HCT116 (cell line): ENCODE measurements at regions not wholly inside any gene's neighbourhood (a gene's known extent, or its start where the extent isn't known, plus 50 kb on each side); places are given as distances from the start of the nearest gene placed in this dataset.

Experiments
- ATAC-seq: fragments of 200-7000 bp; cut with Tn5 transposase; 2 replicates; pipeline ENCODE4 v1.9.1; 2020; ENCODE audit warnings: mild to moderate bottlenecking, moderate library complexity
- BruUV-seq: library from RNA; stranded (reverse); fragments of 400-500 nt; replicated peaks from 2 replicates; lab custom pipeline; 2021; lab: Mats Ljungman, UMichigan
- CTCF ChIA-PET: fragments of 300-600 bp; sonication (Branson Sonifier 250); formaldehyde crosslinking; loops from one replicate; lab custom pipeline; 2021; ENCODE audit warnings: antibody characterized with exemption; lab: Charles Lee
- POLR2A ChIA-PET: fragments of 300-600, 350-600 bp; sonication (Branson Sonifier 250); formaldehyde crosslinking; loops from one replicate; lab custom pipeline; 2021; ENCODE audit warnings: antibody characterized with exemption; lab: Charles Lee
- RAD21 ChIA-PET, 2 experiments: fragments of 300-600 bp; sonication (Branson Sonifier 250); formaldehyde crosslinking; loops; one replicate each; lab custom pipeline; 2023; ENCODE audit warnings: low total read pairs in 2 of 2; ENCODE audit not compliant: uncharacterized antibody in 2 of 2, unreplicated experiment in 2 of 2, low non-redundant PET in 1 of 2; lab: Charles Lee
- DNase-seq: peaks from one replicate; pipeline ENCODE4 v3.0.0-alpha.2; 2010; ENCODE audit warnings: low read depth, low spot score
- H2AFZ ChIP-seq: fragments of 200-600 bp; shearing (Covaris generic), sonication (generic); 2 replicates; pipeline ENCODE4 v1.6.1; 2017; ENCODE audit warnings: low read depth, mixed run types, mixed read lengths, antibody characterized with exemption, low read length; ENCODE audit not compliant: poor library complexity, severe bottlenecking
- H3K27ac ChIP-seq: 2 replicates; pipeline ENCODE4 v1.5.1; 2012; ENCODE audit warnings: low read depth, low read length
- H3K27me3 ChIP-seq: fragments of 200-600 bp; sonication (generic); 2 replicates; pipeline ENCODE4 v1.6.1; 2016; ENCODE audit warnings: mixed run types, low read length, mixed read lengths; ENCODE audit not compliant: insufficient read depth
- H3K36me3 ChIP-seq, 2 experiments: fragments of 200-500 bp in 1 of 2; fragments of 200-600 bp in 1 of 2; sonication (Bioruptor generic) in 1 of 2; sonication (generic) in 1 of 2; 2 replicates each; pipeline versions ENCODE4 v1.5.1 to v1.6.1; 2014 to 2016; ENCODE audit warnings: low read length in 2 of 2, inconsistent platforms in 1 of 2, mixed read lengths in 1 of 2, mixed run types in 1 of 2; ENCODE audit not compliant: insufficient read depth in 2 of 2, control insufficient read depth in 1 of 2
- H3K4me1 ChIP-seq, 2 experiments: fragments of 200-600 bp in 1 of 2; sonication (generic) in 1 of 2; 2 replicates each; pipeline versions ENCODE4 v1.5.1 to v1.6.1; 2012 to 2017; ENCODE audit warnings: low read length in 2 of 2, inconsistent platforms in 1 of 2, mild to moderate bottlenecking in 1 of 2, mixed read lengths in 1 of 2, mixed run types in 1 of 2, moderate library complexity in 1 of 2; ENCODE audit not compliant: insufficient read depth in 2 of 2, control insufficient read depth in 1 of 2
- H3K4me2 ChIP-seq: fragments of 200-600 bp; sonication (generic); 2 replicates; pipeline ENCODE4 v1.6.1; 2017; ENCODE audit warnings: mixed run types, low read length, mixed read lengths
- H3K4me3 ChIP-seq, 2 experiments: fragments of 200-600 bp in 1 of 2; sonication (generic) in 1 of 2; replicated peaks in 1 of 2; 2 replicates each; pipeline ENCODE4 v1.5.1; 2011 to 2016; ENCODE audit warnings: low read length in 2 of 2, control low read depth in 1 of 2, low read depth in 1 of 2, mild to moderate bottlenecking in 1 of 2, mixed read lengths in 1 of 2, mixed run types in 1 of 2
- H3K79me2 ChIP-seq: fragments of 200-600 bp; sonication (generic); 2 replicates; pipeline ENCODE4 v1.6.1; 2017; ENCODE audit warnings: mild to moderate bottlenecking, mixed run types, low read length, moderate library complexity, mixed read lengths; ENCODE audit not compliant: insufficient read depth
- H3K9ac ChIP-seq: fragments of 200-600 bp; sonication (generic); 2 replicates; pipeline ENCODE4 v1.6.1; 2016; ENCODE audit warnings: low read length, mixed read lengths
- H3K9me2 ChIP-seq: fragments of 200-600 bp; sonication (generic), shearing (Covaris generic); 2 replicates; pipeline ENCODE4 v1.6.1; 2017; ENCODE audit warnings: mixed run types, mild to moderate bottlenecking, moderate library complexity; ENCODE audit not compliant: insufficient read depth
- H3K9me3 ChIP-seq, 2 experiments: fragments of 200-500 bp in 1 of 2; fragments of 200-600 bp in 1 of 2; sonication (Bioruptor generic) in 1 of 2; sonication (generic) in 1 of 2; 2 replicates each; pipeline ENCODE4 v1.6.1; 2014 to 2017; ENCODE audit warnings: low read length in 2 of 2, mixed read lengths in 2 of 2, inconsistent platforms in 1 of 2, low read depth in 1 of 2, mild to moderate bottlenecking in 1 of 2, mixed run types in 1 of 2, moderate library complexity in 1 of 2; ENCODE audit not compliant: control insufficient read depth in 1 of 2, insufficient read depth in 1 of 2
- H4K20me1 ChIP-seq: fragments of 200-600 bp; sonication (generic), shearing (Covaris generic); 2 replicates; pipeline ENCODE4 v1.6.1; 2017; ENCODE audit warnings: mixed run types, mild to moderate bottlenecking, moderate library complexity; ENCODE audit not compliant: insufficient read depth
- CEBPB ChIP-seq: IDR thresholded peaks from 2 replicates; pipeline ENCODE4 v1.6.1; 2012; ENCODE audit warnings: low read depth
- EGR1 ChIP-seq: IDR thresholded peaks from 2 replicates; pipeline ENCODE4 v1.6.1; 2012; ENCODE audit warnings: low read depth
- ELF1 ChIP-seq: IDR thresholded peaks from 2 replicates; pipeline ENCODE4 v1.6.1; 2012; ENCODE audit warnings: low read depth, borderline replicate concordance
- EZH2 ChIP-seq: fragments of 200-600 bp; sonication (generic); IDR thresholded peaks from 2 replicates; pipeline ENCODE4 v1.6.1; 2017; ENCODE audit warnings: antibody characterized with exemption, mixed run types
- EZH2phosphoT487 ChIP-seq: fragments of 200-600 bp; IDR thresholded peaks from 2 replicates; pipeline ENCODE4 v1.6.1; 2018; ENCODE audit warnings: antibody characterized with exemption, borderline replicate concordance
- FOSL1 ChIP-seq: IDR thresholded peaks from 2 replicates; pipeline ENCODE4 v1.6.1; 2012; ENCODE audit warnings: low read depth
- JUND ChIP-seq: IDR thresholded peaks from 2 replicates; pipeline ENCODE4 v1.6.1; 2012
- POLR2AphosphoS5 ChIP-seq: IDR thresholded peaks from 2 replicates; pipeline ENCODE4 v1.6.1; 2011; ENCODE audit warnings: mild to moderate bottlenecking, low read depth, low read length, moderate library complexity
- RAD21 ChIP-seq: IDR thresholded peaks from 2 replicates; pipeline ENCODE4 v1.6.1; 2012; ENCODE audit warnings: low read depth, mild to moderate bottlenecking
- SIN3A ChIP-seq: IDR thresholded peaks from 2 replicates; pipeline ENCODE4 v1.6.1; 2012; ENCODE audit warnings: low read depth
- SP1 ChIP-seq: IDR thresholded peaks from 2 replicates; pipeline ENCODE4 v1.6.1; 2012; ENCODE audit warnings: low read depth
- SRF ChIP-seq: IDR thresholded peaks from 2 replicates; pipeline ENCODE4 v1.6.1; 2012; ENCODE audit warnings: low read depth
- TCF7L2 ChIP-seq: IDR thresholded peaks from 2 replicates; pipeline ENCODE4 v1.7.0; 2011; ENCODE audit warnings: borderline replicate concordance, inconsistent platforms; ENCODE audit not compliant: insufficient read depth, insufficient read length; ENCODE audit errors: extremely low read depth
- YY1 ChIP-seq: IDR thresholded peaks from 2 replicates; pipeline ENCODE4 v1.6.1; 2011; ENCODE audit warnings: low read length, low read depth, moderate library complexity, mild to moderate bottlenecking; ENCODE audit not compliant: insufficient replicate concordance; ENCODE audit errors: extremely low read depth
- ZNF274 ChIP-seq: fragments of 200-500 bp; sonication (Bioruptor generic); IDR thresholded peaks from 2 replicates; pipeline ENCODE4 v1.6.1; 2014; ENCODE audit warnings: mild to moderate bottlenecking, low read depth, low read length, inconsistent platforms
- intact Hi-C: fragments of 100-400 bp; cut with micrococcal nuclease; formaldehyde crosslinking; loops from 2 replicates; pipeline ENCODE4 v1.10.0; 2022
- TF ChIP-seq, protein P1 (sequence below): IDR thresholded peaks from 2 replicates; pipeline ENCODE4 v1.6.1; 2012
- TF ChIP-seq, protein P2 (sequence below): IDR thresholded peaks from 2 replicates; pipeline ENCODE4 v1.6.1; 2012; ENCODE audit warnings: low read depth
- TF ChIP-seq, protein P3 (sequence below), 3 experiments: fragments of 200-600 bp in 1 of 3; sonication (generic) in 1 of 3; IDR thresholded peaks in 2 of 3; conservative IDR thresholded peaks in 1 of 3; 2 replicates each; pipeline ENCODE4 v1.5.1; 2012 to 2017; ENCODE audit warnings: low read depth in 2 of 3, low read length in 2 of 3, antibody characterized with exemption in 1 of 3, borderline replicate concordance in 1 of 3, control low read depth in 1 of 3, mild to moderate bottlenecking in 1 of 3, mixed read lengths in 1 of 3, mixed run types in 1 of 3, moderate library complexity in 1 of 3; ENCODE audit not compliant: insufficient read depth in 1 of 3
- TF ChIP-seq, protein P4 (sequence below): IDR thresholded peaks from 2 replicates; pipeline ENCODE4 v1.6.1; 2011; ENCODE audit warnings: mild to moderate bottlenecking, low read length, moderate library complexity; ENCODE audit not compliant: insufficient replicate concordance; ENCODE audit errors: extremely low read depth
- TF ChIP-seq, protein P5 (sequence below): IDR thresholded peaks from 2 replicates; pipeline ENCODE4 v1.6.1; 2012

GRCh38 chr7:89975577-89975976 lies 178.7 kb upstream of the STEAP1 start (continued):
- TF ChIP-seq YY1: no peak

- H3K79me2 ChIP-seq: no peaks in the 10 kb centered on the region
- no peaks in the 10 kb centered on the region for H3K36me3 ChIP-seq
- H3K27me3 ChIP-seq: no peaks in the 10 kb centered on the region
- no peaks in the 10 kb centered on the region for H3K4me1 ChIP-seq
- ChIA-PET CTCF (no interaction called here), RAD21 (no interaction called here), POLR2A (no interaction called here)
- no TSS peak for BruUV-seq
- intact Hi-C loops: no loop called here
- ATAC-seq: no peak
- no peak overlapping the region for H2AFZ ChIP-seq
- no peak for DNase-seq
- no peak overlapping the region for H3K9ac ChIP-seq
- H3K27ac ChIP-seq: no peak overlapping the region
- H4K20me1 ChIP-seq: no peaks in the 10 kb centered on the region
- H3K4me3 ChIP-seq: no peak overlapping the region
- H3K9me3 ChIP-seq: no peaks in the 10 kb centered on the region
- H3K9me2 ChIP-seq: no peaks in the 10 kb centered on the region
- no peak overlapping the region for H3K4me2 ChIP-seq
- TF ChIP-seq SRF: no peak
- TF ChIP-seq POLR2AphosphoS5: no peak
- TF ChIP-seq CEBPB: no peak
- no peak for TF ChIP-seq FOSL1
- TF ChIP-seq, protein P1, sequence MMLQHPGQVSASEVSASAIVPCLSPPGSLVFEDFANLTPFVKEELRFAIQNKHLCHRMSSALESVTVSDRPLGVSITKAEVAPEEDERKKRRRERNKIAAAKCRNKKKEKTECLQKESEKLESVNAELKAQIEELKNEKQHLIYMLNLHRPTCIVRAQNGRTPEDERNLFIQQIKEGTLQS: no peak
- no peak for TF ChIP-seq SIN3A
- TF ChIP-seq SP1: no peak
- TF ChIP-seq EZH2: no peak
- TF ChIP-seq, protein P2, sequence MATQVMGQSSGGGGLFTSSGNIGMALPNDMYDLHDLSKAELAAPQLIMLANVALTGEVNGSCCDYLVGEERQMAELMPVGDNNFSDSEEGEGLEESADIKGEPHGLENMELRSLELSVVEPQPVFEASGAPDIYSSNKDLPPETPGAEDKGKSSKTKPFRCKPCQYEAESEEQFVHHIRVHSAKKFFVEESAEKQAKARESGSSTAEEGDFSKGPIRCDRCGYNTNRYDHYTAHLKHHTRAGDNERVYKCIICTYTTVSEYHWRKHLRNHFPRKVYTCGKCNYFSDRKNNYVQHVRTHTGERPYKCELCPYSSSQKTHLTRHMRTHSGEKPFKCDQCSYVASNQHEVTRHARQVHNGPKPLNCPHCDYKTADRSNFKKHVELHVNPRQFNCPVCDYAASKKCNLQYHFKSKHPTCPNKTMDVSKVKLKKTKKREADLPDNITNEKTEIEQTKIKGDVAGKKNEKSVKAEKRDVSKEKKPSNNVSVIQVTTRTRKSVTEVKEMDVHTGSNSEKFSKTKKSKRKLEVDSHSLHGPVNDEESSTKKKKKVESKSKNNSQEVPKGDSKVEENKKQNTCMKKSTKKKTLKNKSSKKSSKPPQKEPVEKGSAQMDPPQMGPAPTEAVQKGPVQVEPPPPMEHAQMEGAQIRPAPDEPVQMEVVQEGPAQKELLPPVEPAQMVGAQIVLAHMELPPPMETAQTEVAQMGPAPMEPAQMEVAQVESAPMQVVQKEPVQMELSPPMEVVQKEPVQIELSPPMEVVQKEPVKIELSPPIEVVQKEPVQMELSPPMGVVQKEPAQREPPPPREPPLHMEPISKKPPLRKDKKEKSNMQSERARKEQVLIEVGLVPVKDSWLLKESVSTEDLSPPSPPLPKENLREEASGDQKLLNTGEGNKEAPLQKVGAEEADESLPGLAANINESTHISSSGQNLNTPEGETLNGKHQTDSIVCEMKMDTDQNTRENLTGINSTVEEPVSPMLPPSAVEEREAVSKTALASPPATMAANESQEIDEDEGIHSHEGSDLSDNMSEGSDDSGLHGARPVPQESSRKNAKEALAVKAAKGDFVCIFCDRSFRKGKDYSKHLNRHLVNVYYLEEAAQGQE: no peak
- no peak for TF ChIP-seq EGR1
- no peak for TF ChIP-seq JUND
- no peak for TF ChIP-seq ZNF274
- TF ChIP-seq EZH2phosphoT487: no peak
- TF ChIP-seq, protein P3, sequence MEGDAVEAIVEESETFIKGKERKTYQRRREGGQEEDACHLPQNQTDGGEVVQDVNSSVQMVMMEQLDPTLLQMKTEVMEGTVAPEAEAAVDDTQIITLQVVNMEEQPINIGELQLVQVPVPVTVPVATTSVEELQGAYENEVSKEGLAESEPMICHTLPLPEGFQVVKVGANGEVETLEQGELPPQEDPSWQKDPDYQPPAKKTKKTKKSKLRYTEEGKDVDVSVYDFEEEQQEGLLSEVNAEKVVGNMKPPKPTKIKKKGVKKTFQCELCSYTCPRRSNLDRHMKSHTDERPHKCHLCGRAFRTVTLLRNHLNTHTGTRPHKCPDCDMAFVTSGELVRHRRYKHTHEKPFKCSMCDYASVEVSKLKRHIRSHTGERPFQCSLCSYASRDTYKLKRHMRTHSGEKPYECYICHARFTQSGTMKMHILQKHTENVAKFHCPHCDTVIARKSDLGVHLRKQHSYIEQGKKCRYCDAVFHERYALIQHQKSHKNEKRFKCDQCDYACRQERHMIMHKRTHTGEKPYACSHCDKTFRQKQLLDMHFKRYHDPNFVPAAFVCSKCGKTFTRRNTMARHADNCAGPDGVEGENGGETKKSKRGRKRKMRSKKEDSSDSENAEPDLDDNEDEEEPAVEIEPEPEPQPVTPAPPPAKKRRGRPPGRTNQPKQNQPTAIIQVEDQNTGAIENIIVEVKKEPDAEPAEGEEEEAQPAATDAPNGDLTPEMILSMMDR (IDR thresholded peaks at IDR 0.05 in 2 of 3, conservative IDR thresholded peaks at IDR 0.05 in 1 of 3; ENCODE audit: borderline replicate concordance in 1 of 3, insufficient read depth in 1 of 3, low read depth in 2 of 3, low read length in 2 of 3): no peak
- TF ChIP-seq, protein P4, sequence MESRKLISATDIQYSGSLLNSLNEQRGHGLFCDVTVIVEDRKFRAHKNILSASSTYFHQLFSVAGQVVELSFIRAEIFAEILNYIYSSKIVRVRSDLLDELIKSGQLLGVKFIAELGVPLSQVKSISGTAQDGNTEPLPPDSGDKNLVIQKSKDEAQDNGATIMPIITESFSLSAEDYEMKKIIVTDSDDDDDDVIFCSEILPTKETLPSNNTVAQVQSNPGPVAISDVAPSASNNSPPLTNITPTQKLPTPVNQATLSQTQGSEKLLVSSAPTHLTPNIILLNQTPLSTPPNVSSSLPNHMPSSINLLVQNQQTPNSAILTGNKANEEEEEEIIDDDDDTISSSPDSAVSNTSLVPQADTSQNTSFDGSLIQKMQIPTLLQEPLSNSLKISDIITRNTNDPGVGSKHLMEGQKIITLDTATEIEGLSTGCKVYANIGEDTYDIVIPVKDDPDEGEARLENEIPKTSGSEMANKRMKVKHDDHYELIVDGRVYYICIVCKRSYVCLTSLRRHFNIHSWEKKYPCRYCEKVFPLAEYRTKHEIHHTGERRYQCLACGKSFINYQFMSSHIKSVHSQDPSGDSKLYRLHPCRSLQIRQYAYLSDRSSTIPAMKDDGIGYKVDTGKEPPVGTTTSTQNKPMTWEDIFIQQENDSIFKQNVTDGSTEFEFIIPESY: no peak
- TF ChIP-seq, protein P5, sequence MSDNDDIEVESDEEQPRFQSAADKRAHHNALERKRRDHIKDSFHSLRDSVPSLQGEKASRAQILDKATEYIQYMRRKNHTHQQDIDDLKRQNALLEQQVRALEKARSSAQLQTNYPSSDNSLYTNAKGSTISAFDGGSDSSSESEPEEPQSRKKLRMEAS: no peak
- no peak for TF ChIP-seq ELF1
- no peak for TF ChIP-seq TCF7L2
- TF ChIP-seq RAD21: no peak
Observed at GRCh38 chr7:89987665-89988064, 166.6 kb upstream of the STEAP1 start.
